ENCODE measurements at regions not wholly inside any gene's neighbourhood (a gene's known extent, or its start where the extent isn't known, plus 50 kb on each side); places are given as distances from the start of the nearest gene placed in this dataset.

DNA sequence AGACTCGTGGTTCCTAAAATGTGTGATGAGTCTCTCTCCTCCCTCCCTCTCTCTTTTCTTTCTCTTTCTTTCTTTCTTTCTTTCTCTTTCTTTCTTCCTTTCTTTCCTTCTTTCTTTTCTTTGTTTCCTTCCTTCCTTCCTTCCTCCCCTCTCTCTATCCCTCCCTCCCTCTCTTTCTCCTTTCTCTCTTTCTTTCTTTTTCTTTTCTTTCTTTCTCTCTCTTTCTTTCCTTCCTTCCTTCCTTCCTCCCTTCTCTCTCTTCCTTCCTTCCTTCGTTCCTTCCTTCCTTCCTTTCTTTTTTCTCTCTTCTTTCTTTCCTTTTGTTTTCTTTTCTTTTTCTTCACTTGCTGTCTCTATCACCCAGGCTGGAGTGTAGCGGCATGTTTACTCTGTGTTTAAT lies 290.8 kb downstream of the NFKBIZ start:
- TF ChIP-seq CTCF (conservative IDR thresholded peaks at IDR 0.05; ENCODE audit: low read length) (no peak), EZH2phosphoT487 (IDR thresholded peaks at IDR 0.05; ENCODE audit: borderline replicate concordance, low read depth, low read length) (no peak)
